GM21381 (cell line): ENCODE measurements at regions not wholly inside any gene's neighbourhood (a gene's known extent, or its start where the extent isn't known, plus 50 kb on each side); places are given as distances from the start of the nearest gene placed in this dataset.
"Not testable (repeated sequence)": the region's sequence is repeated elsewhere in the genome, so short reads cannot be mapped to it uniquely, and the experiment has no call there.

ENCODE experiments used
- ATAC-seq: cut with Tn5 transposase; IDR thresholded peaks from one replicate; pipeline ENCODE4 v1.9.1; 2021; ENCODE audit warnings: mild to moderate bottlenecking, moderate library complexity; ENCODE audit not compliant: unreplicated experiment

DNA sequence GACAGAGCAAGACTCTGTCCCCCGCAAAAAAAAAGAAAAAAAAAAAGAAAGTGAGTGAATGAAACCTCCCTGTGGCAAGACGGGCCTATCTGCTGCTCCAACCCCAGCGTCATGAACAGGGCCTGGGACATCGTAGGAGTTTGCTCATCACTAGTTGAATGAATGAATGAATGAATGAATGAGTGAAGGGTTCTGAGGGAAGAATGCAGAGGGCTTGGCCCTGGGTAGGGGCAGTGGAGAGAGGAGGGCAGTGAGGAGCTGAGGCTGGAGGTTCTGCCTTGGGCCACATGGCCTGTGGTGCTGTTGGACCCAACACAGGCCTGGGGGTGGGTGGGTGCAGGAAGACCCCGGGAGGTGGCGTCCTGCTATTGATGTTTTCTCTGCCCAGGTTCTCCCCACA is 125.5 kb upstream of the CIBAR2 start:
- ATAC-seq, result no peak

DNA sequence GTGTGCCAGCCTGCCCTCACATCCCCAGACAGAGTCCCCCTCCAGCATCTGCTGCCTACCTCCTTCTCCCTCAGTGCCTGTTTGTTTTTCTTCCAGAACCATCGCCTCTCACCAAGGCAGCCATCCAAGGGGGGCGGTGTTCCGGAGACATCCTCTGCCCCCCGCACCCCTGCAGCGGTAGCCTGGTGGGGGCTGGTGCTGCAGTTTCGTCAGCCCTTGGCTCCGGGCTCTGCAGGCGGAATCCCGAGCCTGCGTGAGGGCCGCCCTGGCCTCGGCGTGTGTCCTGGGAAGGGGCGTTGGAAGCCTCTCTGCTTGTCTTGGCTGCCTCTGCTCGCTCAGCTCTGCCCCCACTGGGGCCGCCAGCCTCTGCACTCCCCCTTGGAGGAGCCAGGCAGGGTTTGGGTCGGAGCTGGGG is 126.0 kb upstream of the CIBAR2 start:
- ATAC-seq, result no peak

DNA sequence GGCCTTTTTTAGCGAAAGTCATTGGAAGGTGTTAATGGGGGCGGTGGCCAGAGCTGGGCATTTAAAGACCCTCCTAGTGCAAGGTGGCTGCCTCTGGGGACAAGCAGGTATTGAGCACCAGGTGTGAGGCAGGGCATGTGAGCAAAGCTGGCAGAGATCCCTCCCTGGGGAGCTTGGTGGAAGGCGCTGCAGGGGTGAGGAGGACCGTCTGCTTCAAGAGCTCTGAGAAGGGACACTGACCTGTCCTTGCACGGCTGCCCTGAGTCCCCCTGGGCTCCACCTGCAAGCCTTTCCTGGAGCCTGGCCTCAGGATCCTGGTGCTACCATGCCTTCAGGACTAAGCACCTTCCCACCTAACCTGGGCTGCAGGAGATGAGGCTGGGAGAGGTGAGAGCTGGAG is 127.0 kb upstream of the CIBAR2 start:
- no peak for ATAC-seq

DNA sequence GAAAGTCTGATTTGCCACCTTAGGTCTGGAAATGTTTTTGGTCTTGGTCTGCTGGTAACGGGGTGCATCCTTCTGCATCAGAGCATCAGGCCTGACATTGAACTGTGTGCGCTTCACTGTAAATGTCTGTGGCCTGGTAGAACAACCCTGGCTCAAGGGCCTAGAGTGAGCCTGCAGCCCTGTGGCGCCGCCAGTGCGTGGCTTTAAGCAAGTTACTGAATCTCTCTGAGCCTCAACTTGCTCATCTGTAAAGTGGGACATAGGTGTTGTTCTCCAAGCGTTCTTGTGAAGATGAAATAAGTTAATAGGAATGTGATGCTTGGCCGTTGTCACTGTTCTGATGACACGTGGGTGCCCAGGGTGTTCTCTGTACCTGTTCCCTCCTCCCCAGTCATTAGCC is 127.6 kb upstream of the CIBAR2 start:
- no peak for ATAC-seq

DNA sequence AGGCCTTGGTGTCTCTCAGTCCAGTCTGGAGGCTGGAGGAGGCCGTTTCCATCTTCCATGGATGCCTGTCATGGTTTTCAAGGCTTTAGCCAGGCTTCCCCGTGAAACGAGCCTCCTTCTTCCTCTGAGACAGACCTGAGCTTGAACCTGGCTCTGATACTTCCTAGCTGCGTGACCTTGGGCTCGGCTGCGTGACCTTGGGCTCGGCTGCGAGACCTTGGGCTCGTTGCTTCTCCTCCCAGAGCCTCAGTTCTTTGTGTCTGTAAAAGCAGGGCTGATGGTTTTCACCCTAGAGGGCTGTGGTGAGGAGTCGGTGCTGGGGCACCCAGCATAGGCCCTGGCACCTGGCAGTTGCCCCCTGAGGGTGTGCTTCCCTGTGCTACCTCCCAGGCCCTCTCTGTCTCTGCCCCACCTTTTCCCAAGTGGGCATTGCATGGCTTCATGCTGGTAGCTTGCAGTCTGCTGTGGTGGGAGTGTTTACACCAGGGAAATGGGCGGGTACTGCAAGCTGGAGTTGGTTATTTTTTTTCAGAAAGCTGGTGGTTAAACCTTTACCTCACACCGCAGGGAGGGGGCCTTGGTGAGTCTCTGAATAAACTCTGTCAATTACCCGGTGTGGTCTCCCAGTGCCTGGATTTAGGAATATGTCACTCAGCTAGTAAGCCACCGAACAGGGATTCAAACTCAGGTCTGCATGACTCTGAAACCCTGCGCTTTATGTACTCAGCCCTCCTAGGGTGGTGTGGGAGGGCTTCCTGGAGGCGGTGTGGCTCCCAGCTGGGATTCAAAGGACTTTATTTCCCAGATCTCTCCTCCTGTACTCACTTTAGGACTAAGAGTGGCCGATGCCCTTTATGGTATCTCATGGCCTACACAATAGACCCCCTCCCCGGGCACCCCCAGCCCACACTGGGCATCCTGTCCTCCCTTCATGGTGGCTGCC is 129.0 kb upstream of the CIBAR2 start:
- no peak for ATAC-seq

DNA sequence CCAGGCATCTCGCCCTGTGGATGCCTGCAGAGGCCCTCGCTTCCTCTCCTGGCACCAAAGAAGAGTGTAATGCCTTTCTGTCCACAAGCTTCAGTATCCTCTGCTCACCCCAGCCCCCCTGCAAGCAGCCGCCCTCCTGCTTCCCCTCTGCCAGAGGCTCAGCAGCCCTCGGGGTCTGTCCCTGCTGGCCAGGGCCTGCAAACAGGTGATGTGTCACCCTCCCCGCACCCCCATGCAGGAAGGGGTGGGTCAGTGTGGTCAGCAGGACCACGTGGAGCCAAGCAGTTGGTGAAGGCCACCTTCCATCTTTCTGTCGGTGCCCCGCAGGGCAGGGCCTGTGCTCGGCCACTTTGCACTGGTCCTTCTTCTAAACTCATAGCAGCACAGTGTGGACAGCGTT is 129.9 kb upstream of the CIBAR2 start:
- no peak for ATAC-seq

DNA sequence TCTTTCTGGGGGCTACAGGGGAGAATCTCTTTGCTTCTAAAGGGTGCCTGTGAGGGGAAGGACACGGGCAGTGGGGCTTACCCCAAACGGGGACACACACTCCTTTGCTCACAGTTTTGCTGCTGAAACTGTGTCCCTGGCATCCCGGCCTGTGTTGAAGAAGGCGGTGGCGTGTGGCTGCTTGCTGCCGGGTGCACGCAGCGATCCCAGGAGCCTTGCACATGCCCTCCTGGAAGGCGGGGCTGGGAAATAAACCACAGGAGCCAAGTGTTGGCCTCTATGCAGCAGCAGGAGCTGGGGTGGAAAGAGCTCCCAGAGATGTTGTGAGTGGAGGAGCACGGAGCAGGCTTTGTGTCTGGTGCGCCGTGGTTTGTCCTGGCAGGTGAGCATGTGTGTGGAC is 131.0 kb upstream of the CIBAR2 start:
- no peak for ATAC-seq

DNA sequence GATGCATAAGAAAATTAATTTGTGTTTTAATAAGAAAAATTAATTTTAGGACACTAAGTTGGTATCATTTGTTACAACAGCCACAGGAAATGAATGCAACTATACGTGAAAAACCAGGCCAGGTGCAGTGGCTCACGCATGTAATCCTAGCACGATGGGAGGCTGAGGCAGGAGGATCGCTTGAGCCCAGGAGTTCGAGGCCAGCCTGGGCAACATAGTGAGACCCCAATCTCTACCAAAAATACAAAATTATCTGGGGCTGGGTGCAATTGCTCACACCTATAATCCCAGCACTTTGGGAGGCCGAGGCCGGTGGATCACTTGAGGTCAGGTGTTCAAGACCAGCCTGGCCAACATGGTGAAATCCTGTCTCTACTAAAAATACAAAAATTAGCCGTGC is 132.2 kb upstream of the CIBAR2 start:
- not testable (repeated sequence) for ATAC-seq

DNA sequence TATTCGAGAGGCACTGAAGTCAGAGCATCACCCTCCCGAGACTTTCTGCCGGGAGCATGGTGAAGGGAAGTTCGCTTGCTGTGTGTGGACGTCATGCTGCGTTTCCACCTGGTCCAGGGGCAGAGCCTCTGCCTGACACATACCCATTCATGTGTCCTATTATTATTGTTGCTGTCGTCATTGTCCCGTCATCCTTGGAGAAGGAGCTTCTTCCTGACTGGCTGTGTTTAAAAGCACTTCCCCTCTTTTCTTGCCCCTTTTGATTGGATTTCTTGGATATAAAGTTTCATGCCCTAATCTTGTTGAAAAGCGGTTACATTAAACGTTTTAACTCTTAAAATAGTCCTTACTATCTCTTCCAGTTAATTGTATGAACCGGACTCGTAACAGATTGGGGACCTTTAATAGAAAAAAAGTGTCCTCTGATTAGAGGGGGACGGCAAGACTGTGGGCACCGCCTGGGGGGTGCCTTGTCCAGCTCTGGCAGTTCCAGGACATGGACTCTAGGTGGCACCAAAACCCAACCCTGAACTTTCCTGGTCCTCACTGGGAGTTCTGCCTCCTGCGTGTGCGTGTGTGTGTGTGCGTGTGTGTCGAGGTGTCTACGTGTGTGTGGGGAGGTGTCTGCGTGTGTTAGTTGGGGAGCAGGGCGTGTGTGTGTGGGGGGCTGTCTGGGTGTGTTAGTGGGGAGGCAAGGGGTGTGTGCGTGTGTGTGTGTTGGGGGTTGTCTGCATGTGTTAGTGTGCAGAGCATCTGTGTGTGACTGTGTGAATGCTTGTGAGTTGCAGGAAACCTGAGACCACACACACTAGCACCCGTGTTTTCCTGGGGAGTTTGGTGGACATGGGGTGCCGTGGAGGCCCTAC is 133.3 kb upstream of the CIBAR2 start:
- ATAC-seq, result no peak

DNA sequence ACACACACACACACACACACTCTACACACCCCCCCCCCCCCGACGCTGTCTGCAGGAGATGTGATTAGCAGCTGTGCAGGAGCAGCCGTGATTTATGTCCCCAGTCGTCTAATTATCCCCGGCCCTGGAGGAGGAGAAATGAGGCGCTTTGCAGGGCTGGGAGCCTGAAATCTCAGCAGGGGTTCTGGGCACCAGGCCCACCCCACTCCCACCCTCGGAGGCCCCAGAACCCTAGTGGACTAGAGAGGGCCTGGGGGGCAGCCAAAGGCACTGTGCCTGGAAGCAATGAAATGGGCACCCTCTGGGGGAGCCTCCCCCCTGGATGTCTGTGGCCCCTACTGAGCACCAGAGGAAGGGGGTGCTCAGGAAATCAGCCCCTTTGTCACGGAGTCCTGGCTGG is 134.2 kb upstream of the CIBAR2 start:
- ATAC-seq, result no peak

DNA sequence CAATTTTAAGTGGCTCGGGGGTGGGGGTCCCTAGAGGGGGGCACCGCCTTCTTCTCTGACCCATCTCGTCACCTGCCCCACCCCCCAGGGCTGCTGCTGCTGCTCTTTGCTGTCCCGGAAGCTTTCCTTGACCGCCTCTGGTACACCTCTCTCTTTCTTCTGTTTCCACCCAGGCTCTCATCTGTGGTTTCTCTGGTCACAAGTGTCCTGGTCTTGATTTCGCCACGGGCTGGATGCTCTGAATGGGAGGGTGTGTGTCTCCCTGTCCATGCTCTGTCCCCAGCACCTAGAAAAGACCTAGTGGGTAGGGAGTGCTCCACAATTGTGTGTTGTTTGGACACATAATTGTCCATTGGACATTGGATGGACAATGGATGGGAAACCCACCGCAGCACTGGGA is 134.7 kb upstream of the CIBAR2 start:
- ATAC-seq, result no peak

DNA sequence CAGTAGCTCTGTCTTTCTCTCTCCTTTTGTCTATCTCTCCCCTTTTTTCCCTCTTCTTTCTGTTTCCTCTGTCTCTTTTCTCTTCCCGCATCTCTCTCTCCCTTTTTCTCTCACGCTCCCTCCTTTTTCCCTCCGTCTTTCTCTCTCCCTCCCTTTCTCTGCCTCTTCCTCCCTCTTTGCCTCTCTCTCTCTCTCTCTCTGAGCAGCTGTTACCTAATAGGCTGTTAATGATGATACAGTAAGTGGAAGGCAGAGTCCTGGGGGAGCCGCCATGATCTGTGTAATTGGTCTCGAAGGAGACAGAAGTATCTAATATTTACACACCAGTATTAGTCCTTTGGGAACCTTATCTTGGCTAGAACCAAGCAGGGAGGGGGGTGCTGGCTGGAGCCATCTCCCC is 136.1 kb upstream of the CIBAR2 start:
- ATAC-seq, result no peak

DNA sequence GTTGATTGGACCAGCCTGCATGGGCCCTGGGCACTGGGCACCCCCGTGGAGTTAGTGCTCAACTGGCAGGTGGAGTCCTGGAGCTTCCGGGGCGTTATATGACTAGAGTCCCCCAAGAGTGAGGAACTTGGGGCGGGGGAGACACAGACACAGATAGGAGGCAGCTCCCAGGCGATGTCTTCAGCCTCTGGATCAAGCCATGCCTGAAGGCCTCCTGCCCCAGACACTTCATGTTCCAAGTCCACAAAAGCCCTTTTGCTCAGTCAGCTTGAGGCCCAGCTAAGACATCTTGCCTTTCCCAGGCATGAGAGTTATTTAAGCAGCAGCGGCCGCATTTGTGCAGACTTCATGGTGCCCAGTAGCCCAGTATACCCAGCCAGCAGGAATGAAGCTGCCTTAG is 136.6 kb upstream of the CIBAR2 start:
- ATAC-seq, result no peak

DNA sequence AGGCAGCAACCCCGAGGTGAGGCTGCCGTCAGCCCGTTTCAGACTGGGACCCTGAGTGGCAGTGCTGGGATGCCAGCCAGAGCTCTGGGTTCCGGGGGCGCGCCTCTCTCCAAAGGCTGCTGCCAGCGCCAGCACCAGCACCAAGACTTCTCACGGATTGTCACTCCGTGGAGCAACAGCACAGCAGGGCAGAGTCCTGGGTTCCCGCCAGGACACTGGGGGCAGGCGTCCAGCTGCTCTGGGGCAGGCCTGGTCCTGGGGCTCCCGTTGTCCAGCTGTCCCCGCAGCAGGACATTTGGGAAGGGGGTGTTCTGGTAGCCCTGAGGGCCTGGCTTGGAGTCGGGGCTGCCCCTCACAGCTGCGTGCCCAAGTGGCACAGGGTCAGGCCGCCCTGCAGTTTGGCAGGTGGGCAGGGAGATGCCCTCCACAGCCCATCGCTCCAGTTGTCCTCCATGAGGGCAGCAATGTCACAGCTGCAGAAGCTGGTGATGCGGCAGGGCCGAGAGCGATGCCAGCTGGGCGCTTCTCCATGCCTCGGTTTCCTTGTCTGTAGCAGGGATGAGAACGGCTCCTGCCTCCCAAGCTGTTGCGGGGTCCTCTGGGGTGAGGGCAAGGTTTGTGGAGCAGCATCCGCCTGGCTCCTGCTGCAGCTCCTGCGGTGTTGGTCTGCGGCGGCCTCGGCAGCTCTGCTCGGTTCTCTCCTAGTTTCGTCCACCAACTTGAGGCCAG is 137.3 kb upstream of the CIBAR2 start:
- ATAC-seq, result no peak

DNA sequence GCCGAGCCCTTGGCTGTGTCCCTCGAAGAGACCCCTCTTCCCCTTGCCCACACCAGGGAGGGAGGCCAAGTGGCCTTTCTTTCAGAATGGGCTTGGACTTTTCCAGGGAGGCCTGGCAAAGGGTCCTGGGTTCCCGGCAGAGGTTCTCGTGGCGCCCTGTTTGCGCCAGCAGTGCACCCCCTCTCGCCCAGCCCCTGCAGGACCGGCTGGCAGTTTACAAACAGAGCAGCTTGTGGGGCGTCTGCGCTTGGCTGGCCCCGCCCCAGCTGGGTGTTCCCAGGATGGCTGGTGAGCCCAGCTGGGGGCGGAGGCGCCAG is 137.8 kb upstream of the CIBAR2 start:
- no peak for ATAC-seq

DNA sequence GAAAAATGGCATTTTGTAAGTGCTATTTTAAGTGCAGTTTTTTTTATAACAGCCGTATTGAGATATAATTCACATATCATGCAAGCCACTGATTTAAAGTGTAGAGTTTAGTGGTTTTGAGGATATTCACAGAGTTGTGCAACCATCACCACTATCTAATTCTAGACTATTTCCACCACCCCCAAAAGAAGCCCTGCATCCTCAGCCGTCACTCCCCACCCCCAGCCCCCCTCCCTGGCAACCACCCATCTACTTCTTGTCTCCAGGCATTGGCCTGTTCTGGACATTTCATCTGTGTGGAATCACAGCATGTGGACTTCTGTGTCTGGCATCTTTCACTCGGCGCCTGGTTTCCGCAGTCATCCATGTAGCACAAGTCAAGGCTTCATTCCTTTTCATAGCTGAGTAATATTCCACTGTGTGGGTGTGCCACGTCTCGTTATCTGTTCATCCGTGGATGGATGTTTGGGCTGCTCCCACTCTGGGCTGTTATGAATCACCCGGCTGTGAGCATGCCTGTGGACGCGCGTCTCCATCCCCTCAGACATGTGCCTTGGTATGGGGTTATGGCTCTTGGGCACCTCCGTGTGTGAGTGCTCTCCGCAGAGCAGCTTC is 138.4 kb upstream of the CIBAR2 start:
- ATAC-seq, result no peak

DNA sequence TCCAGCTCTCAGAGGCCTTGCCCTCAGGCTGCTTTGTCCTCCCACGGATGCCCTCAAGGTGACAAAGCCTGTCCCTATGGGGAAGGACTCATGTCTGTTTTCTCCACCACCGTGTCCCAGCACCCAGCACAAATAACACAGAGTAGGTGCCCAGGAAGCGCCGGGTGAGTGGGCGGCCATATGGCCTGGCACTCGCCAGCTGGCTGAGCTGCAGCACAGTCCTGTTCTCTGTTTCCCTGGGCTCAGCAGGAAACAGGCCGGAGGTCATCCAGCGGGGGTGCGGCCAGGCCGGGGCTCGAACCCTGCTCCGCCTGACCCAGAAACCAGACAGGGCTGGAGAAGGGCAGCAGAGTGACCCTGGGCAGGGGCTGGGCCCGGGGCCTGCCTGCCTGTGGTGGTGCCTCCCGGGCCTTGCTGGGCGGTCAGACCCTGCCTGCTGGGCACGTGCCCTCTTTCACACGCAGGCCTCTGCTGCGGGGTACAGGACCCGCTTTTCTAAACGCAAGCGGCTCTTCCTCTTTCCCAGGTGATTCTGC is 139.0 kb upstream of the CIBAR2 start:
- no peak for ATAC-seq

DNA sequence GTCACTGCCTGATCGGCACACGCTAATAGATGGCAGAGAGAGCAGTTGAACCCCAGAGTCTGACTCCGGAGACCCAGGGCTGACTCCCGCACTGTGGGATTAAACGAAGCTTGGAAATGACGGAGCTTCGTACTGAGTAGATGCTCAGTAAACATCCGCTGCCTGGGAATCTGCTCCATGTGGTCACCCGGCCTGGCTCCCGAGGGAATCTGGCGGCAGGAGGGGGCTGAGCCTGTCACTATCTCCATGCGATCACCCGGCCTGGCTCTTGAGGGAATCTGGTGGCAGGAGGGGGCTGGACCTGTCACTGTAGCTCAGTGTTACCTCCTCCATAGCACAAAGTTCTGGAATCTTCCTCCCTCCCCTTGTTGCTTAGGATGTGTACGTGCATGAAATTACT is 139.7 kb upstream of the CIBAR2 start:
- ATAC-seq, result no peak

DNA sequence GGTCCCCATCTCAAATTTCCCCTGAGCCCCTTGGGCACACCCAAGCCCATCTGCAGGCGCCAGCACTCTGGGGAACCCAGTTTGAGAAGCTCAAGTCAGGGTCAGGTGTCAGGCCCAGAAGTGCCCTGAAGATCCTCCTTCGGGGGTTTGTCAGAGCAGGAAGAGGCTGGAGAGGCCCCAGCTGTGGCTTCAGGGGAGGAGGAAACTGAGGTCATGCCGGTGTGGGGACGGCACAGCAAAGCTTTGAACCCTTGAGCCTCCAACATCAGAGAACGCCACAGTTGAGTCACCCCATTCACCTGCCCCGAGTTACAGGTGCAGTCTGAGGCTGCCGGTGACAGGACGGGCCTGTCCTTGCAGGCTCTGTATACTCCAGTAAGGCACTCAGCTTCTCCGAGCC is 140.2 kb upstream of the CIBAR2 start:
- no peak for ATAC-seq

DNA sequence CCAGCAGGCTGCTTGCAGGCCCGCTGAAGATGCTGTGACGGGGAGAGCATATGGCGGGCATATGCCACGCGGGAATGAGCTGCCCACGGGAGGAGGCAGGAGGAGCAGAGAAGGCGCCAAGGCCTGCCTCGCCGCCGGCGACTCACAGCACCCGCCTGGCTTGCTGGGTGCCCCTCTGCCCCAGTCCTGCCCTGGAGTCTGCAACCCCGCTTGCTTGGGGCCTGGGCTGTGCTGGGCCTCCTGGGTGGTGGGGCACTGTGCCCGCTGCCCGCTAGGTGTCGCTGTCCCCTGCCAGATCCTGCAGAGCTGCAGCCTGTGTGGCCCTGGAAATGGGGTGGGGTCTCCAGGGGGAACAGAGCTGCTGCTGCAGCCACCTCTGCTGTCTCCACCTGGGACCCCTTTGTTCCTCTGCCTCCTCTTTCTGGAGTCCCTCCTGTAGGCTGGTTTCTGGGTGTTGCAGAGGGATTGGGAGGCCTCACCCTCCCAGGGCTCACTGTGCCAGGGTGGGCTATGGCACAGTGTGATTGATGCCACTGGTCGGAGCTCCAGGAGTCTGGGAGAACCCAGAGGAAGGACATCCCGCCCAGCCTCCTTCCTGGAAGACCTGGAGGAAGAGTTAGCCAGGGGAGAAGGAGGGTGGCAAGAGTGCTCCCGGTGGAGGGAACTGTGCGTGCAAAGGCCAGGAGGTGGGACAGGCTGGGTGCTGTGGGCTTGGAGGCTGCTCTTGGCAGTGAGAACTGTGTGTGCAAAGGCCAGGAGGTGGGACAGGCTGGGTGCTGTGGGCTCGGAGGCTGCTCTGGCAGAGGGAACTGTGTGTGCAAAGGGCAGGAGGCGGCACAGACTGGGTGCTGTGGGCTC is 141.0 kb upstream of the CIBAR2 start:
- no peak for ATAC-seq
